ENCODE measurements at regions not wholly inside any gene's neighbourhood (a gene's known extent, or its start where the extent isn't known, plus 50 kb on each side); places are given as distances from the start of the nearest gene placed in this dataset.

DNA sequence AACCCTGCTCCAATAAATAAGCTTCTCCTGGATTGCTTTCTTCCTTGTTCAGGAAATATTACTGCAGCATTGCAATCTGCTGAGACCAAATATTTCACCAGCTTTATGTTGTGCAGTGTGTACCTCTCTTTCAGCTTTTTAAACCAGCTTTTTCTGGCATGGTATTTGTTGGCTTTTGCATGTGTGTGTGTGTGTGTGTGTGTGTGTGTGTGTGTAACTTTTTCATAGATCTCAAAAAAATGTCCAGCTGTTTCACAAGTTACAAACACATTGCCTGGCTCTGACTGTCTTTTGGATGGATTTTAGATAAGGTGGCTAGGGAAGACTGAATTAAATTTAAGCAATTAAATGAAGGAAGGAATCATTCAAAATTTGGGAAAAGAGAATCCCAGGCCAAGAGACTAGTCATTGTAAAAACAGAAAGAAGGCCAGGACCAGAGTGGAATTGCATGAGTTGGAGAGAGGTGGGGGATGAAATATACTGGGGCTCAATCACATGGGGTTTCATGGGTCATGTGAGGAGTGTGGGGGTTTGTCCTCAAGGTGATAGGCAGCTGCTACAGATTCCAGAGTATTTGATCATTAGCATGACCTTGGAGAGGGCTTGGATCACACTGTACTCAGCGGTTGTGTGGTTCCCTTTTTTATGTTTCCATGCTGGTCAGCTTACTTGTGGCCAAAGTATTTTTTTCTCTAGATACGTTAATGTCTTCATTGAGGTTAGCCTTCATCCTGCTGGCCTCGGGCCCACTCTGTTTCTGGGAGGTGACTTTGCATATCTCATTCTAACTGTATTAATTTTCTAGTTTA, 357.7 kb upstream of the BOD1L1 start:
- TF ChIP-seq, protein P1, sequence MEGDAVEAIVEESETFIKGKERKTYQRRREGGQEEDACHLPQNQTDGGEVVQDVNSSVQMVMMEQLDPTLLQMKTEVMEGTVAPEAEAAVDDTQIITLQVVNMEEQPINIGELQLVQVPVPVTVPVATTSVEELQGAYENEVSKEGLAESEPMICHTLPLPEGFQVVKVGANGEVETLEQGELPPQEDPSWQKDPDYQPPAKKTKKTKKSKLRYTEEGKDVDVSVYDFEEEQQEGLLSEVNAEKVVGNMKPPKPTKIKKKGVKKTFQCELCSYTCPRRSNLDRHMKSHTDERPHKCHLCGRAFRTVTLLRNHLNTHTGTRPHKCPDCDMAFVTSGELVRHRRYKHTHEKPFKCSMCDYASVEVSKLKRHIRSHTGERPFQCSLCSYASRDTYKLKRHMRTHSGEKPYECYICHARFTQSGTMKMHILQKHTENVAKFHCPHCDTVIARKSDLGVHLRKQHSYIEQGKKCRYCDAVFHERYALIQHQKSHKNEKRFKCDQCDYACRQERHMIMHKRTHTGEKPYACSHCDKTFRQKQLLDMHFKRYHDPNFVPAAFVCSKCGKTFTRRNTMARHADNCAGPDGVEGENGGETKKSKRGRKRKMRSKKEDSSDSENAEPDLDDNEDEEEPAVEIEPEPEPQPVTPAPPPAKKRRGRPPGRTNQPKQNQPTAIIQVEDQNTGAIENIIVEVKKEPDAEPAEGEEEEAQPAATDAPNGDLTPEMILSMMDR (IDR thresholded peaks at IDR 0.05), result no peak
- no peak for TF ChIP-seq EZH2phosphoT487 (IDR thresholded peaks at IDR 0.05)
